AG09309 (cell line): ENCODE measurements at regions not wholly inside any gene's neighbourhood (a gene's known extent, or its start where the extent isn't known, plus 50 kb on each side); places are given as distances from the start of the nearest gene placed in this dataset.

Source experiments
- DNase-seq: peaks from one replicate; pipeline ENCODE4 v3.0.0-alpha.2; 2010; ENCODE audit warnings: low read depth
- H3K4me3 ChIP-seq: 2 replicates; pipeline ENCODE4 v1.5.1; 2011; ENCODE audit warnings: mild to moderate bottlenecking, low read depth, low read length, moderate library complexity; ENCODE audit not compliant: control insufficient read depth
- TF ChIP-seq, protein P1 (sequence below): IDR thresholded peaks from 2 replicates; pipeline ENCODE4 v1.5.1; 2011; ENCODE audit warnings: mild to moderate bottlenecking, low read depth, low read length, inconsistent platforms; ENCODE audit not compliant: insufficient read depth, control insufficient read depth; ENCODE audit errors: missing control alignments

DNA sequence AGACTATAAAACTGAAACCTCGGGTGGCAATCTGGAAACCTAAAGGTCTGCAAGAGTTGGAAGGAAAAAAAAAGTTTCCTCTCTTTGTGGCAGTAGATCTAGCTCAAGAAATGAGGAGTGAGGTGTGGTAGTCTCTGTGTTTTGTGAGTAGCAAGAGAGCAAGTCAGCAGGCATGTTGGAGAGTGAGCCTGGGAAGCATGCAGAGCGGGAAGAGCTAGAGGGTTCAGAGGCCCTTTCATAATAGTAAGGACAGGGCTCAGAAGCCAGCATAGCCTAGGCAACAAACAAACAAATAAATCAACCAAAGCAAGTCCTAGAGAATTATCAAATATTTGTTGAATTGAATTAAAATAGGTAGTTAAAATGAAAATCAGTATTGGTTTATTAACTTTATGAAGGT is 189.7 kb upstream of the CBLB start:
- TF ChIP-seq, protein P1, sequence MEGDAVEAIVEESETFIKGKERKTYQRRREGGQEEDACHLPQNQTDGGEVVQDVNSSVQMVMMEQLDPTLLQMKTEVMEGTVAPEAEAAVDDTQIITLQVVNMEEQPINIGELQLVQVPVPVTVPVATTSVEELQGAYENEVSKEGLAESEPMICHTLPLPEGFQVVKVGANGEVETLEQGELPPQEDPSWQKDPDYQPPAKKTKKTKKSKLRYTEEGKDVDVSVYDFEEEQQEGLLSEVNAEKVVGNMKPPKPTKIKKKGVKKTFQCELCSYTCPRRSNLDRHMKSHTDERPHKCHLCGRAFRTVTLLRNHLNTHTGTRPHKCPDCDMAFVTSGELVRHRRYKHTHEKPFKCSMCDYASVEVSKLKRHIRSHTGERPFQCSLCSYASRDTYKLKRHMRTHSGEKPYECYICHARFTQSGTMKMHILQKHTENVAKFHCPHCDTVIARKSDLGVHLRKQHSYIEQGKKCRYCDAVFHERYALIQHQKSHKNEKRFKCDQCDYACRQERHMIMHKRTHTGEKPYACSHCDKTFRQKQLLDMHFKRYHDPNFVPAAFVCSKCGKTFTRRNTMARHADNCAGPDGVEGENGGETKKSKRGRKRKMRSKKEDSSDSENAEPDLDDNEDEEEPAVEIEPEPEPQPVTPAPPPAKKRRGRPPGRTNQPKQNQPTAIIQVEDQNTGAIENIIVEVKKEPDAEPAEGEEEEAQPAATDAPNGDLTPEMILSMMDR: no peak
- DNase-seq: no peak
- H3K4me3 ChIP-seq: no peak overlapping the region

DNA sequence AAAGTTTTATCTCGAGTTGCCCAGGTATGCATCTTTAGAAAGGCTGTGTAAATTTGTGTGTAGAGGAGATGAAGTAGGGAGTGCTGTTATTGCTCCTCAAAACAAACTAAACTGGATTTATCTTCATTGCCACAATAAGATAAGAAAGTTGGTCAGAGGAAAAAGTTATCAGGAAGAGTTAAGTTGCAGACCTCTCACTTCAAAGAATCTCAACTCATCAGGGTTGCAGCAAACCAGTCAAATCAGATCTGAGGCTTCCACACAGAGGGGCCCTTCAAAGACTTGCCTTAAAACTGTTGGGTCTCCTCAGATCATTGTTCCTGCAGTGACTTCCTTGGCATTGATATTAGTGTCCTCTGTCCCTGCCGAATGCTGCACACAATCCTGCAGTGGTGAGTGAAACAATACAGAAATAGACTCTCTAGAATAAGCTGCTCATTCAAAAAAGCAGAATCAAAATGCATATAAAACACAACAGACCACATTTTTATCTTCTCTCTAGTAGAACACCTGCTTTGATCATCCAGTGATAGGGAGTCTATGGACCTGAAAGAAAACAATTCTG is 191.2 kb upstream of the CBLB start:
- TF ChIP-seq, protein P1: no peak
- no peak overlapping the region for H3K4me3 ChIP-seq
- no peak for DNase-seq

DNA sequence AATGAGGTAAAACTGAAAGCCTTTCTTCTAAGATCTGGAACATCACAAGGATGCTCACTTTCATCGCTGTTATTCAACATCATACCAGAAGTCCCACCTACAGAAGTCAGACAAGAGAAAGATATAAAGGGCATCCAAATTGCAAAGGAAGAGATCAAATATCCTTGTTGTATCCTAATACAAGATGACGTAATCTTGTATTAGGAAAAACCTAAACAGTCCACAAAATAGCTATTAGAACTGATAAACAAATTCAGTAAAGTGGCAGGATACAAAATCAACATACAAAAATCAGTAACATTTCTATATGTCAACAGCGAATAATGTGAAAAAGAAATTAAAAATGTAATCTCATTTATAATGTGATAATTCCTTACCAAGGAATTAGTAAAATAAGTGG is 195.1 kb upstream of the CBLB start:
- DNase-seq: no peak
- H3K4me3 ChIP-seq: no peak overlapping the region
- TF ChIP-seq, protein P1: no peak

DNA sequence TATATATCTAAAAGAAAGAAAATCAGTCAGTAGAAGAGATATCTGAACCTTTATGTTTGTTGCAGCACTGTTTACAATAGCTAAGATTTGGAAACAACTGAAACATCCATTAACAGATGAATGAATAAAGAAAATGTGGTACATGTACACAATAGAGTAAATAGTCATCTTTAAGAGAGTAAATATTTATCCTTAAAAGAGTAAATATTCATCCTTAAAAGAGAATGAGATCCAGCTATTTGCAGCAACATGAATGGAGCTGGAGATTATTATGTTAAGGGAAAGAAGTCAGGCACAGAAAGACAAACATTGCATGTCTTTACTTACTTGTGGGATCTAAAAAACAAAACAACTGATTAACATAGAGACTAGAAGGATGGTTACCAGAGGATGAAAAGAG is 197.0 kb upstream of the CBLB start:
- no peak overlapping the region for H3K4me3 ChIP-seq
- TF ChIP-seq, protein P1: no peak
- no peak for DNase-seq

DNA sequence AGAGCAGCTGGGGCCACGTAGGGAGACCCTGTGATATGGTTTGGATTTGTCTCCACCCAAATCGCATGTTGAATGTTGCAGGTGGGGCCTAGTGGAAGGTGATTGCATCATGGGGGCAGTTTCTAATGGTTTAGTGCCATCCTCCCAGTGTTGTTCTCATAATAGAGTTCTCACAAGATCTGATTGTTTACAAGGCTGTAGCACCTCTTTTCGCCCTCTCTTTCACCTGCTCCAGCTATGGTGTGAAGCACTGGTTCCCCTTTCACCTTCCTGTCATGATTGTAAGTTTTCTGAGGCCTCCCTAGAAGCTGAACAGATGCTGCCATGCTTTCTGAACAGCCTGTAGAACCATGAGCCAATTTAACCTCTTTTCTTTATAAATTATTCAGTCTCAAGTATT is 198.9 kb upstream of the CBLB start:
- TF ChIP-seq, protein P1: no peak
- no peak for DNase-seq
- no peak overlapping the region for H3K4me3 ChIP-seq

DNA sequence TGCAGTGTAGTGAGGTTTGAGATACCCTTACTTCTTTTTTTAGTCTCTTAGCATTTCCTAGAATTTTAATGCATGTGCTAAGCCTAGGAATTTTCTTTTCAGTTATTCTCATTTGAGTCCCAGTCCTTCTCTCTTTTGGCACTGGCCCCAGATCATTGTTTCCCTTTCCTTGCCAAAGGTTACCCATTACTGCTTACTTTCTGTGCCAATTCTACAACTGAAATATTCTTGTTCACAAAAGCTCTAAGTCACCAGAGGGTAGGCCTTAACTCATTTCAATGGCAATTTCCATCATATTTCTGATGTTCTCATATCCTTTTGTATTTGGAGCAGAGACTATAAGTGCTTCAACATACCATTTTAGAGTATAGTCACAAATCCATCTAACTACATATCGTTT is 199.6 kb upstream of the CBLB start:
- no peak for DNase-seq
- H3K4me3 ChIP-seq: no peak overlapping the region
- TF ChIP-seq, protein P1: no peak

DNA sequence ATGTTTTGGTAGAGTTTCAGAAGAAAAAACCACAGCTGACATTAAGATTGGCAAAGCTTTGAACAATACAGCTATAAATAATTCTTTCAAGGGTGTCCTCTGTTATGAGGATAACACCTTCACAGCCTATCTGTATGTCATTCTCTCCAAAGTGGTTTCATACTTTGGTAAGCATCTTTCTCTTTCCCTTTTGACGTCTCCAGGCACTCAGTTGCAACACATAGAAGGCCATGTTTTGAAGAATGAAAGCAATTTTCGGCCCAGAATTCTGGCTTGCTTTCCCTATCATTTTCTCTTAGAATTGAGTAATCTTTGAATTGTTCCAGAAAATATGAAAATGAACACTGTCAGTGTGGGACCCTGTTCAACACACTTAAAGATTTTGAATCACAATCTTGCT is 200.0 kb upstream of the CBLB start:
- H3K4me3 ChIP-seq: no peak overlapping the region
- no peak for DNase-seq
- TF ChIP-seq, protein P1: no peak
